GM12878 (cell line): ENCODE measurements at regions not wholly inside any gene's neighbourhood (a gene's known extent, or its start where the extent isn't known, plus 50 kb on each side); places are given as distances from the start of the nearest gene placed in this dataset.

Experiments used
- CREB1 ChIP-seq: IDR thresholded peaks from 2 replicates; pipeline ENCODE4 v1.6.1; 2012; ENCODE audit warnings: low read depth, mild to moderate bottlenecking, inconsistent platforms
- CTCF ChIP-seq, 3 experiments: IDR thresholded peaks in 2 of 3; conservative IDR thresholded peaks in 1 of 3; 2 replicates each; pipeline ENCODE4 v1.5.1; 2011; ENCODE audit warnings: low read depth in 3 of 3, low read length in 3 of 3, mild to moderate bottlenecking in 3 of 3, control low read depth in 2 of 3, moderate library complexity in 2 of 3, inconsistent platforms in 1 of 3, mixed read lengths in 1 of 3; ENCODE audit not compliant: control insufficient read depth in 2 of 3, insufficient read depth in 1 of 3; ENCODE audit errors: extremely low read depth in 1 of 3
- GABPA ChIP-seq: IDR thresholded peaks from 2 replicates; pipeline ENCODE4 v1.6.1; 2014; ENCODE audit warnings: antibody characterized with exemption, low read depth, mild to moderate bottlenecking, inconsistent platforms
- NR2F1 ChIP-seq: fragments of 450-650 bp; conservative IDR thresholded peaks from 2 replicates; pipeline ENCODE4 v1.6.1; 2017; ENCODE audit warnings: mild to moderate bottlenecking
- POLR2A ChIP-seq: IDR thresholded peaks from 2 replicates; pipeline ENCODE4 v1.6.1; 2011; ENCODE audit warnings: low read depth, mild to moderate bottlenecking, low read length
- POLR2AphosphoS5 ChIP-seq: IDR thresholded peaks from 2 replicates; pipeline ENCODE4 v1.6.1; 2011; ENCODE audit warnings: mild to moderate bottlenecking, low read length, inconsistent platforms
- RAD21 ChIP-seq: IDR thresholded peaks from 2 replicates; pipeline ENCODE4 v1.6.1; 2011; ENCODE audit warnings: mild to moderate bottlenecking, low read depth, low read length, moderate library complexity; ENCODE audit not compliant: insufficient read depth
- RAD51 ChIP-seq: fragments of 450-650 bp; IDR thresholded peaks from 2 replicates; pipeline ENCODE4 v1.6.1; 2016; ENCODE audit warnings: moderate library complexity, mild to moderate bottlenecking, inconsistent platforms
- RCOR1 ChIP-seq: conservative IDR thresholded peaks from 2 replicates; pipeline ENCODE4 v1.6.1; 2012; ENCODE audit warnings: low read depth, low read length, improper control_type of control experiment
- SREBF2 ChIP-seq: IDR thresholded peaks from 2 replicates; pipeline ENCODE4 v1.6.1; 2012; ENCODE audit warnings: mild to moderate bottlenecking, low read length
- SUZ12 ChIP-seq: fragments of 200-600 bp; sonication (generic); IDR thresholded peaks from one replicate; pipeline ENCODE4 v1.6.1; 2018; ENCODE audit warnings: antibody characterized with exemption, mild to moderate bottlenecking; ENCODE audit not compliant: unreplicated experiment
- ZNF274 ChIP-seq: IDR thresholded peaks from one replicate; pipeline ENCODE4 v1.8.0; 2011; ENCODE audit not compliant: insufficient read length, insufficient read depth

GRCh38 chr5:114101153-114101552, 260.7 kb upstream of the KCNN2 start:
- TF ChIP-seq RAD21 (peak; percentile 70), CTCF (IDR thresholded peaks at IDR 0.05 in 2 of 3, conservative IDR thresholded peaks at IDR 0.05 in 1 of 3; ENCODE audit: control insufficient read depth in 2 of 3, extremely low read depth in 1 of 3, insufficient read depth in 1 of 3, low read depth in 3 of 3, low read length in 3 of 3) (peak; percentile 42 to 54 (median 47); a peak in 5 of 6 replicates), POLR2AphosphoS5 (no peak), POLR2A (no peak), RAD51 (no peak), CREB1 (no peak), GABPA (no peak), NR2F1 (no peak), SREBF2 (no peak), RCOR1 (no peak), SUZ12 (no peak), ZNF274 (no peak)
